IMR-90 (cell line): ENCODE measurements at regions not wholly inside any gene's neighbourhood (a gene's known extent, or its start where the extent isn't known, plus 50 kb on each side); places are given as distances from the start of the nearest gene placed in this dataset.

Experiments used
- POLR2A ChIP-seq: IDR thresholded peaks from 2 replicates; pipeline ENCODE4 v1.6.1; 2012; ENCODE audit warnings: mild to moderate bottlenecking, low read depth, low read length
- TF ChIP-seq, protein P1 (sequence below): conservative IDR thresholded peaks from 2 replicates; pipeline ENCODE4 v1.5.1; 2012; ENCODE audit warnings: mild to moderate bottlenecking, low read depth, low read length, improper control_type of control experiment

DNA sequence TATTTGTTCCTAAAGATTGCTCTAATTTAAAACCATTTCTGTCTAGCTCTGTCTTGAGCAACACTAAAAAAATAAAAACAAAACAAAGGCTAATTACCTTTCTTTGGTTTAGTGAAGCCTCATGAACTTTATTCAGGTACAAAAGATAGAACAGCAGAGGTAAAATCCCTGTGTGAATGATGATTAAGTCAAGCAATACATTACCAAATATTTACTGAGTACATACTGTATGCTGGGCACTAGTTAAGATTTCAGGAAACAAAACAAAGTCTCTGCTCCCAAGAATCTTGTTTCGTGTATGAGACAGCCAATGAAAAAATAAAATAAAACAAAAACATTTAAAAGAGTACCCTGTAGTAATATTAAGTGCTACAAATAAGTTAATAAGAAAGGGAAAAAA lies 257.5 kb downstream of the RND3 start:
- no peak for TF ChIP-seq POLR2A
- TF ChIP-seq, protein P1, sequence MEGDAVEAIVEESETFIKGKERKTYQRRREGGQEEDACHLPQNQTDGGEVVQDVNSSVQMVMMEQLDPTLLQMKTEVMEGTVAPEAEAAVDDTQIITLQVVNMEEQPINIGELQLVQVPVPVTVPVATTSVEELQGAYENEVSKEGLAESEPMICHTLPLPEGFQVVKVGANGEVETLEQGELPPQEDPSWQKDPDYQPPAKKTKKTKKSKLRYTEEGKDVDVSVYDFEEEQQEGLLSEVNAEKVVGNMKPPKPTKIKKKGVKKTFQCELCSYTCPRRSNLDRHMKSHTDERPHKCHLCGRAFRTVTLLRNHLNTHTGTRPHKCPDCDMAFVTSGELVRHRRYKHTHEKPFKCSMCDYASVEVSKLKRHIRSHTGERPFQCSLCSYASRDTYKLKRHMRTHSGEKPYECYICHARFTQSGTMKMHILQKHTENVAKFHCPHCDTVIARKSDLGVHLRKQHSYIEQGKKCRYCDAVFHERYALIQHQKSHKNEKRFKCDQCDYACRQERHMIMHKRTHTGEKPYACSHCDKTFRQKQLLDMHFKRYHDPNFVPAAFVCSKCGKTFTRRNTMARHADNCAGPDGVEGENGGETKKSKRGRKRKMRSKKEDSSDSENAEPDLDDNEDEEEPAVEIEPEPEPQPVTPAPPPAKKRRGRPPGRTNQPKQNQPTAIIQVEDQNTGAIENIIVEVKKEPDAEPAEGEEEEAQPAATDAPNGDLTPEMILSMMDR, result no peak
